GM19023 (cell line): ENCODE measurements at regions not wholly inside any gene's neighbourhood (a gene's known extent, or its start where the extent isn't known, plus 50 kb on each side); places are given as distances from the start of the nearest gene placed in this dataset.
"Not testable (repeated sequence)": the region's sequence is repeated elsewhere in the genome, so short reads cannot be mapped to it uniquely, and the experiment has no call there.

ENCODE experiments used
- ATAC-seq: cut with Tn5 transposase; IDR thresholded peaks from one replicate; pipeline ENCODE4 v1.9.1; 2021; ENCODE audit warnings: mild to moderate bottlenecking, moderate library complexity; ENCODE audit not compliant: unreplicated experiment

- no peak for ATAC-seq
Measured at GRCh38 chr3:29178809-29179793, 101.8 kb upstream of the RBMS3 start.

GRCh38 chr3:29181149-29181780 is 99.6 kb upstream of the RBMS3 start:
- no peak for ATAC-seq

GRCh38 chr3:29181872-29182271 is 99.0 kb upstream of the RBMS3 start:
- ATAC-seq: no peak

- not testable (repeated sequence) for ATAC-seq
Measured at GRCh38 chr3:29182828-29183227, 98.0 kb upstream of the RBMS3 start.

- ATAC-seq: no peak
Measured at GRCh38 chr3:29183346-29184087, 97.4 kb upstream of the RBMS3 start.

- no peak for ATAC-seq
Measured at GRCh38 chr3:29185706-29186105, 95.2 kb upstream of the RBMS3 start.

DNA sequence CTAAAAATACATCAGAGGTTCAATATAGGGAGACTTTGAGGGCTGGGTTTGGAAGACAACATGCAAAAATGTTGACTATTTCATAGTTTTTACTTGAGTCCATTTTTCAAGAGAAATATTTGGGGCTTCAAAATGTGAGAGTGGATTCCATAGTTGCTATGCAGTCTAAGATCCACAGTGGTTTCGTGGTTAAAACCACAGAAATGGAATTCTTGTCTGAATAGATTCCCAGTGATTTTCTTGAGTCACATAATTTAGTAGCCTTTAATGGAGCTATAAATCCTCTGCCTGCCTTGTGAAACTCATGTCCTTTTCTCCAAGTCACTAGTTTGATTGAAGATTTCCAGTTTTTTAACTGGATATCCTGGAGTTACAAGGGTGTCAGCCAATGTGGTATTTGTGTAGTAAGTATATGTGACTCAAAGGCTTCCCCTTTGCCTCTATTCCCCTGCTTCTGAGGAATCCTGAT is 94.7 kb upstream of the RBMS3 start:
- ATAC-seq: no peak

GRCh38 chr3:29186982-29187725 is 93.7 kb upstream of the RBMS3 start:
- no peak for ATAC-seq

DNA sequence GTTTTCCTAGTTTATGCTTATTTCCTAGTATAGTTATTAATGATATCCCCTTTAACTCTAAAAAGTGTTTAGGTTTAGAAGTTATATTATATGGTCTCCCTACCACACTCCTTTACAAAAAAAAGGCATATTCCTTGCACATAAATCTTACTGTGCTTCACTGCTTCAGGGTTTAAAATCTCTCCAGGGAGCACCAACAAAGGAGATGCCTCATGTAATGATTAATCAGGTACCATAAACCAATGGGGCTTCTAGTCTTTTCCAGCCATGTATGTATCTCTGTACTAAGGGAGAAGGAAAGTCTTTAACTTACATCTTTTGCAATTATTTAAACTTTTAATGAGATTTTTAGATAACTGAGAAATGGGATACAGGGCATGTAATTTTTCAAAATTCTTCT is 91.5 kb upstream of the RBMS3 start:
- ATAC-seq: no peak

DNA sequence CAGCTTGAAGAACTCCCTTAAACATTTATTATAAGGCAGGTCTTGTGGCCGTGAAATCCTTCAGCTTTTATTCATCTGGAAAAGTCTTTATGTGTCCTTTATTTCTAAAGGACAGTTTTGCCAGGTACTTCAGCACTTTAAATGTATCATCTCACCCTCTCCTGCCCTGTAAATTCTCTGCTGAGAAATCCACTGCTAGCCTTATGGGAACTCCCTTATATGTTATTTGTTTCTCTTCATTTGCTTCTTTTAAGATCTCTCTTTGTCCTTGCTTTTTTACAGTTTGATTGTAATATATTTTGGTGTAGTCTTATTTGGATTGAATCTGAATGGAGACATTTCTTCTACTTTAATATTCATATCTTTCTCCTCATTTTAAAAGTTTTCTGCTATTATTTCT is 86.7 kb upstream of the RBMS3 start:
- ATAC-seq: no peak

DNA sequence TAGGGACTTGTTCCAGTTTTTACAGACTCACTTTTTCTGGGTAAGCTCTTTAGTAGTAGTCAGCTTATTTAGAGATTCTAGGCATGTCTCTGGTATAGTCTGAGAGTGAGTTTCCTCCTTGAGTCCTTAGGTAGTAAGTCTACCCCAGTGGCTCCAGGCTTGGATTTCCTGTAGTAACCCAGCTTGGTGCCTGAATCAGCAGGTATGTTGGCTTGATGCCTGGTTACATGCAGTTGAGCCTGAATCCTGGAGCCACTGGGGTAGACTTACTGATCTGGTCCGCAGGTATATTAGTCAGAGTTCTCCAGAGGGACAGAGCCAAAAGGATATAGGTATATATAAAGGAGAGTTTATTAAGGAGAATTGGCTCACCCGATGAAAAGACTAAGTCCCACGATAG is 85.8 kb upstream of the RBMS3 start:
- ATAC-seq: no peak

DNA sequence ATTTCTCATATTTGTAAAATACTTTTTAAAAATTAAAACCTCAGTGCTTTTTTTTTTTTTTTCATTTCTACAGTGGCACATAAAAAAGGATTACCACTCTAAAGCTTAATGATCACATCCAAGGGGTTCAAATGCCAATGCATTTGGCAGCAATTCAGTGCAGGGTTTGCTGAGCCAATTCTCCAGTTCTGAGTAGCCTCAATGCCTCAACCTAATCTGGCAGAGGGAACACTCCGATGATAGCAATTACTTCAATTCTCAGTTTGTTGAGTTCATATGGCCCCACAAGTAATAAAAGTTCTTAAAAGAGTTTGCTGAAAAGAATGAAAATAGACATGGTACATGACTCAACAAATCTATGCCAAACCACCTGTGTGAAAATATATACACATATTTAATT is 79.3 kb upstream of the RBMS3 start:
- ATAC-seq: no peak

GRCh38 chr3:29202378-29202777 is 78.5 kb upstream of the RBMS3 start:
- ATAC-seq: no peak

GRCh38 chr3:29203851-29204250 is 77.0 kb upstream of the RBMS3 start:
- ATAC-seq: no peak

- no peak for ATAC-seq
Measured at GRCh38 chr3:29207427-29207826, 73.4 kb upstream of the RBMS3 start.

DNA sequence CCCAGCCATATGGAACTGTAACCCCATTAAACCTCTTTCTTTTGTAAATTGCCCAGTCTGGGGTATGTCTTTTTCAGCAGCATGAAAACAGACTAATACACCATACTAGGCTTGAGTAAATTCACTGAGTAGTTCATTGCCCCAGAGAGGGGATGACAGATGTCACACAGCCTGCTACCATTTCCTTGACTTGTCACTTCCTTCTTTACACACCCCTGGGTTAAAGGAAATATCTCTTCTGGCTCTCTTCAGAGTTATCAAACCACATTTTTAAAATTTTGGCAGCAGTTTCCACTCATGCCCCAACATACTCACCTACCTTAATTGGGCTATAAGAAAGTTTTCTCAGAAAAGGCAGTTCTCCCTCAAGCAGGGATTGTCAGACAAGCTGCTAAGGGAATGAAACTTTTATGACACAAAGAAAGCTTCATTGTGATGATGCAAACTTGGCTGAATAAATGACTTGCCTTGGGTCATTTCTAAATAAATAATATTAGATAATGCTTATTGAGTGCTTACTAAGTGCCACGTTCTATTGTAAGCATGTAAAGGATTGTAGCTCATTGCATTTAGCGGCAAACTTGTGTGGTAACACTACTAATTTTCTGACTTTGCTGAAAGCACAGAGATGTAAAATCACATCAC is 68.0 kb upstream of the RBMS3 start:
- no peak for ATAC-seq

GRCh38 chr3:29214009-29214658 is 66.7 kb upstream of the RBMS3 start:
- ATAC-seq: no peak

- no peak for ATAC-seq
Measured at GRCh38 chr3:29215948-29216347, 64.9 kb upstream of the RBMS3 start.

DNA sequence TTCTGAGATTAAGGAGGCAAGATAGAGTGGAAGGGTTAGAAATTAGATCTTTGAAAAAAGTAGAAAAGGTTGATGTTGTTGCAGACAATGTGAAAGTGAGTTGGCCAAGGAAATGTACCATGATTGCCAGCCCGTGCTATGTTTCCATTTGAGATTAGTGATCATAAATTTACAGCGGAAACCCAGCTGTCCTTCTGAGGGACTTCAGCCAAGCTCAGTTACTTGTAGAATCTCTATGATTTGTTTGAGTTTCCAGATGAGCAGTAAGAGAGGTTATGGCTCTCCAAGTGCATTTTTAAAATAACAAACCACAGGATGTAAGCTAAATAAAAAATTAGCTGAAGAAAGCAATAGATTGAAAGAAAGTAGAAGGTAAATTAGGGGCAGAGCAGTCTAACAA is 54.2 kb upstream of the RBMS3 start:
- ATAC-seq: no peak

- ATAC-seq: no peak
Measured at GRCh38 chr3:29227307-29227706, 53.6 kb upstream of the RBMS3 start.
